Transverse colon (tissue), 4 donors: ENCODE measurements at regions not wholly inside any gene's neighbourhood (a gene's known extent, or its start where the extent isn't known, plus 50 kb on each side); places are given as distances from the start of the nearest gene placed in this dataset.

Source experiments
- CTCF ChIP-seq, 5 experiments: fragments of 200-600 bp in 3 of 5; fragments of 450-650 bp in 2 of 5; sonication (generic) in 3 of 5; IDR thresholded peaks; 1 replicate in 2 of 5; 2 replicates in 3 of 5; pipeline ENCODE4 v1.5.1; 2016 to 2017; ENCODE audit warnings: antibody characterized with exemption in 5 of 5, inconsistent platforms in 3 of 5, mild to moderate bottlenecking in 2 of 5, moderate library complexity in 1 of 5
- EP300 ChIP-seq: sonication (generic); formaldehyde crosslinking; IDR thresholded peaks from one replicate; pipeline ENCODE4 v1.6.1; 2017; ENCODE audit warnings: antibody characterized with exemption, low read depth
- POLR2A ChIP-seq: fragments of 450-650 bp; IDR thresholded peaks from one replicate; pipeline ENCODE4 v1.6.1; 2016; ENCODE audit warnings: antibody characterized with exemption, mild to moderate bottlenecking, moderate library complexity
- POLR2AphosphoS5 ChIP-seq, 3 donors: sonication (generic); formaldehyde crosslinking; IDR thresholded peaks; one replicate each; pipeline ENCODE4 v1.6.1; 2016; ENCODE audit warnings: antibody characterized with exemption in 3 of 3

- TF ChIP-seq CTCF (IDR thresholded peaks at IDR 0.05) (no peak), POLR2AphosphoS5 (IDR thresholded peaks at IDR 0.05) (no peak), EP300 (no peak), POLR2A (no peak)
These were observed 255.2 kb downstream of the NR2F2 start for GRCh38 chr15:96585484-96586386.
